Sigmoid colon (tissue), 6 donors: ENCODE measurements at regions not wholly inside any gene's neighbourhood (a gene's known extent, or its start where the extent isn't known, plus 50 kb on each side); places are given as distances from the start of the nearest gene placed in this dataset.

Experiments used
- DNase-seq: peaks from one replicate; pipeline ENCODE4 v3.0.0-alpha.2; 2019
- H3K27ac ChIP-seq, 4 donors: fragments of 200-600 bp; sonication (generic); one replicate each; pipeline ENCODE4 v1.5.1; 2016 to 2019; ENCODE audit warnings: mild to moderate bottlenecking in 1 of 4
- H3K27me3 ChIP-seq, 3 donors: fragments of 200-600 bp; sonication (generic); one replicate each; pipeline ENCODE4 v1.5.1; 2019; ENCODE audit warnings: mild to moderate bottlenecking in 1 of 3
- H3K36me3 ChIP-seq, 4 donors: fragments of 200-600 bp; sonication (generic); one replicate each; pipeline ENCODE4 v1.5.1; 2016 to 2019
- H3K4me1 ChIP-seq, 4 donors: fragments of 200-600 bp; sonication (generic); one replicate each; pipeline ENCODE4 v1.5.1; 2017 to 2019
- H3K4me3 ChIP-seq, 4 donors: fragments of 200-600 bp; sonication (generic); one replicate each; pipeline ENCODE4 v1.5.1; 2017 to 2019; ENCODE audit warnings: mild to moderate bottlenecking in 2 of 4, moderate library complexity in 1 of 4
- H3K9me3 ChIP-seq, 4 donors: fragments of 200-600 bp in 3 of 4; sonication (generic) in 3 of 4; one replicate each; pipeline versions ENCODE4 v1.5.1 to v1.6.1; 2013 to 2019
- CTCF ChIP-seq, 4 experiments: fragments of 450-650 bp in 3 of 4; fragments of 200-600 bp in 1 of 4; IDR thresholded peaks; one replicate each; pipeline ENCODE4 v1.5.1; 2016 to 2019; ENCODE audit warnings: antibody characterized with exemption in 4 of 4, mild to moderate bottlenecking in 3 of 4, moderate library complexity in 2 of 4
- EP300 ChIP-seq, 4 donors: sonication (generic); formaldehyde crosslinking; IDR thresholded peaks; one replicate each; pipeline ENCODE4 v1.6.1; 2017; ENCODE audit warnings: antibody characterized with exemption in 4 of 4
- POLR2A ChIP-seq, 2 donors: fragments of 450-650 bp; IDR thresholded peaks; one replicate each; pipeline ENCODE4 v1.6.1; 2016; ENCODE audit warnings: antibody characterized with exemption in 2 of 2, mild to moderate bottlenecking in 2 of 2, moderate library complexity in 2 of 2
- POLR2AphosphoS5 ChIP-seq, 4 donors: sonication (generic); formaldehyde crosslinking; IDR thresholded peaks; one replicate each; pipeline ENCODE4 v1.6.1; 2017; ENCODE audit warnings: antibody characterized with exemption in 4 of 4
- WGBS, 2 donors: extraction: QIAGEN DNeasy Blood & Tissue Kit; methylation state at CpG; one replicate each; pipeline ENCODE4 v1.1.7; 2013; 5-methylcytosine and 5-hydroxymethylcytosine counted together
- intact Hi-C: fragments of 100-400 bp; cut with DNase I; formaldehyde crosslinking; loops from one replicate; pipeline ENCODE4 v1.15.1; 2023
- donor health status: healthy with polysubstance abuse.
- donor health status: healthy.

- peaks cover 0 to 2% (median 0%) of the 10 kb centered on the region in 4 donors for H3K4me1 ChIP-seq
- no peak for TF ChIP-seq POLR2AphosphoS5 (IDR thresholded peaks at IDR 0.05)
- no peak for TF ChIP-seq POLR2A (IDR thresholded peaks at IDR 0.05)
- TF ChIP-seq EP300 (IDR thresholded peaks at IDR 0.05) = no peak
- no peak for TF ChIP-seq CTCF (IDR thresholded peaks at IDR 0.05)
- H3K4me3 ChIP-seq = no peak overlapping the region
- no peaks in the 10 kb centered on the region for H3K27me3 ChIP-seq
- intact Hi-C loops = no loop called here
- DNase-seq = no peak
- WGBS, 2 donors = 81 to 88% methylated on average over 4 of the region's 4 CpGs
- no peaks in the 10 kb centered on the region for H3K9me3 ChIP-seq
- no peaks in the 10 kb centered on the region for H3K36me3 ChIP-seq
- no peak overlapping the region for H3K27ac ChIP-seq
These were observed 502.7 kb downstream of the SOX2 start for GRCh38 chr3:182214416-182214815.

GRCh38 chr3:182215881-182216280, 504.2 kb downstream of the SOX2 start:
- Histone ChIP-seq H3K4me1 (peaks cover 0 to 2% (median 0%) of the 10 kb centered on the region in 4 donors), H3K9me3 (no peaks in the 10 kb centered on the region), H3K4me3 (no peak overlapping the region), H3K36me3 (no peaks in the 10 kb centered on the region), H3K27me3 (no peaks in the 10 kb centered on the region), H3K27ac (no peak overlapping the region)
- intact Hi-C loops = no loop called here
- no peak for DNase-seq
- no peak for TF ChIP-seq CTCF (IDR thresholded peaks at IDR 0.05)
- no peak for TF ChIP-seq POLR2A (IDR thresholded peaks at IDR 0.05)
- TF ChIP-seq EP300 (IDR thresholded peaks at IDR 0.05) = no peak
- TF ChIP-seq POLR2AphosphoS5 (IDR thresholded peaks at IDR 0.05) = no peak

- H3K36me3 ChIP-seq = no peaks in the 10 kb centered on the region
- no peak for DNase-seq
- H3K27me3 ChIP-seq = no peaks in the 10 kb centered on the region
- no peaks in the 10 kb centered on the region for H3K9me3 ChIP-seq
- intact Hi-C loops = no loop called here
- H3K4me3 ChIP-seq = no peak overlapping the region
- TF ChIP-seq CTCF (IDR thresholded peaks at IDR 0.05) (no peak), EP300 (IDR thresholded peaks at IDR 0.05) (no peak), POLR2A (IDR thresholded peaks at IDR 0.05) (no peak), POLR2AphosphoS5 (IDR thresholded peaks at IDR 0.05) (no peak)
- no peak overlapping the region for H3K27ac ChIP-seq
- 23 to 54% methylated on average over 4 of the region's 4 CpGs for WGBS, 2 donors
- peaks cover 0 to 2% (median 0%) of the 10 kb centered on the region in 4 donors for H3K4me1 ChIP-seq
These were observed 504.7 kb downstream of the SOX2 start for GRCh38 chr3:182216311-182216970.

GRCh38 chr3:182220013-182220412, 508.3 kb downstream of the SOX2 start:
- intact Hi-C loops = no loop called here
- no peak for DNase-seq

More at GRCh38 chr3:182220013-182220412, 508.3 kb downstream of the SOX2 start:
- Histone ChIP-seq H3K27ac (no peak overlapping the region), H3K36me3 (no peaks in the 10 kb centered on the region), H3K9me3 (no peaks in the 10 kb centered on the region), H3K4me3 (no peak overlapping the region), H3K4me1 (no peaks in the 10 kb centered on the region), H3K27me3 (no peaks in the 10 kb centered on the region)
- TF ChIP-seq POLR2A (IDR thresholded peaks at IDR 0.05) = no peak
- no peak for TF ChIP-seq EP300 (IDR thresholded peaks at IDR 0.05)
- TF ChIP-seq CTCF (IDR thresholded peaks at IDR 0.05) = no peak
- TF ChIP-seq POLR2AphosphoS5 (IDR thresholded peaks at IDR 0.05) = no peak
- WGBS, 2 donors = 9 to 37% methylated on average over 1 of the region's 1 CpG
